ENCODE measurements at regions not wholly inside any gene's neighbourhood (a gene's known extent, or its start where the extent isn't known, plus 50 kb on each side); places are given as distances from the start of the nearest gene placed in this dataset.
"Not testable (repeated sequence)": the region's sequence is repeated elsewhere in the genome, so short reads cannot be mapped to it uniquely, and the experiment has no call there.

- DNase-seq = peak; percentile 22
Observed at GRCh38 chr18:56487801-56488200, 150.6 kb downstream of the TXNL1 start.

- no peak for DNase-seq
Observed at GRCh38 chr18:56483386-56483785, 155.0 kb downstream of the TXNL1 start.

- DNase-seq = not testable (repeated sequence)
Observed at GRCh38 chr18:56482813-56483212, 155.6 kb downstream of the TXNL1 start.

- no peak for DNase-seq
Observed at GRCh38 chr18:56481751-56482150, 156.6 kb downstream of the TXNL1 start.

- no peak for DNase-seq
Observed at GRCh38 chr18:56479841-56480240, 158.6 kb downstream of the TXNL1 start.

- DNase-seq = peak; percentile 30
Observed at GRCh38 chr18:56475250-56475649, 163.1 kb downstream of the TXNL1 start.

- DNase-seq = peak; percentile 31
Observed at GRCh38 chr18:56473400-56474024, 164.9 kb downstream of the TXNL1 start.

- no peak for DNase-seq
Observed at GRCh38 chr18:56470406-56471351, 167.7 kb downstream of the TXNL1 start.

- DNase-seq = no peak
Observed at GRCh38 chr18:56469582-56469981, 168.8 kb downstream of the TXNL1 start.

GRCh38 chr18:56468396-56468795 is 170.0 kb downstream of the TXNL1 start:
- DNase-seq = peak; percentile 87

GRCh38 chr18:56462276-56462675 is 176.1 kb downstream of the TXNL1 start:
- no peak for DNase-seq

- no peak for DNase-seq
Observed at GRCh38 chr18:56461151-56461550, 177.2 kb downstream of the TXNL1 start.

GRCh38 chr18:56460581-56460980 is 177.8 kb downstream of the TXNL1 start:
- DNase-seq = peak; percentile 32

GRCh38 chr18:56458770-56459712 is 179.4 kb downstream of the TXNL1 start:
- no peak for DNase-seq

GRCh38 chr18:56455874-56456273 is 182.5 kb downstream of the TXNL1 start:
- no peak for DNase-seq

- DNase-seq = peak; percentile 71
Observed at GRCh38 chr18:56455141-56455540, 183.3 kb downstream of the TXNL1 start.

- DNase-seq = no peak
Observed at GRCh38 chr18:56453631-56454030, 184.8 kb downstream of the TXNL1 start.

GRCh38 chr18:56451188-56451587 is 187.2 kb downstream of the TXNL1 start:
- DNase-seq = no peak

- DNase-seq = peak; percentile 31
Observed at GRCh38 chr18:56448751-56449150, 189.6 kb downstream of the TXNL1 start.

- peak; percentile 42 for DNase-seq
Observed at GRCh38 chr18:56445422-56445821, 193.0 kb downstream of the TXNL1 start.

GRCh38 chr18:56444201-56444600 is 194.2 kb downstream of the TXNL1 start:
- DNase-seq = peak; percentile 73

GRCh38 chr18:56443166-56443907 is 195.1 kb downstream of the TXNL1 start:
- no peak for DNase-seq
